DOHH2 (cell line): ENCODE measurements at regions not wholly inside any gene's neighbourhood (a gene's known extent, or its start where the extent isn't known, plus 50 kb on each side); places are given as distances from the start of the nearest gene placed in this dataset.

ENCODE experiments used
- CTCF ChIP-seq: fragments of 200-600 bp; sonication (generic); IDR thresholded peaks from one replicate; pipeline ENCODE4 v1.5.1; 2014; ENCODE audit warnings: antibody characterized with exemption, mild to moderate bottlenecking, low read depth, low read length; ENCODE audit not compliant: poor library complexity, severe bottlenecking
- EZH2phosphoT487 ChIP-seq: fragments of 200-600 bp; sonication (generic); IDR thresholded peaks from 2 replicates; pipeline ENCODE4 v1.6.1; 2017; ENCODE audit warnings: borderline replicate concordance, mild to moderate bottlenecking, antibody characterized with exemption, low read length, moderate library complexity, mixed read lengths

GRCh38 chr21:17197996-17198395 lies 314.8 kb upstream of the CXADR start:
- TF ChIP-seq EZH2phosphoT487 (no peak), CTCF (no peak)
